ENCODE measurements at regions not wholly inside any gene's neighbourhood (a gene's known extent, or its start where the extent isn't known, plus 50 kb on each side); places are given as distances from the start of the nearest gene placed in this dataset.
"Not testable (repeated sequence)": the region's sequence is repeated elsewhere in the genome, so short reads cannot be mapped to it uniquely, and the experiment has no call there.

- TF ChIP-seq CTCF (IDR thresholded peaks at IDR 0.05; ENCODE audit: insufficient read depth, missing control alignments): no peak
- FAIRE-seq (peak; percentile 64), DNase-seq (ENCODE audit: insufficient read length, low spot score) (no peak)
Measured at GRCh38 chr1:57544345-57544744, 120.5 kb upstream of the DAB1 start.

GRCh38 chr1:57536749-57537423 is 113.0 kb upstream of the DAB1 start:
- no peak for FAIRE-seq
- no peak for DNase-seq (ENCODE audit: insufficient read length, low spot score)
- TF ChIP-seq CTCF (IDR thresholded peaks at IDR 0.05; ENCODE audit: insufficient read depth, missing control alignments): no peak

- DNase-seq (ENCODE audit: insufficient read length, low spot score) (no peak), FAIRE-seq (no peak)
- no peak for TF ChIP-seq CTCF (IDR thresholded peaks at IDR 0.05; ENCODE audit: insufficient read depth, missing control alignments)
Measured at GRCh38 chr1:57532299-57532698, 108.4 kb upstream of the DAB1 start.

GRCh38 chr1:57530911-57531260 is 107.0 kb upstream of the DAB1 start:
- DNase-seq (ENCODE audit: insufficient read length, low spot score); FAIRE-seq: not testable (repeated sequence)

- no peak for FAIRE-seq
- no peak for DNase-seq (ENCODE audit: insufficient read length, low spot score)
- TF ChIP-seq CTCF (IDR thresholded peaks at IDR 0.05; ENCODE audit: insufficient read depth, missing control alignments): no peak
Measured at GRCh38 chr1:57530206-57530910, 106.5 kb upstream of the DAB1 start.

- FAIRE-seq (no peak), DNase-seq (ENCODE audit: insufficient read length, low spot score) (no peak)
- TF ChIP-seq CTCF (IDR thresholded peaks at IDR 0.05; ENCODE audit: insufficient read depth, missing control alignments): no peak
Measured at GRCh38 chr1:57522575-57522974, 98.7 kb upstream of the DAB1 start.

- DNase-seq (ENCODE audit: insufficient read length, low spot score) (no peak), FAIRE-seq (no peak)
- no peak for TF ChIP-seq CTCF (IDR thresholded peaks at IDR 0.05; ENCODE audit: insufficient read depth, missing control alignments)
Measured at GRCh38 chr1:57520743-57521515, 97.1 kb upstream of the DAB1 start.

Data from D721Med (cell line).